ENCODE measurements at regions not wholly inside any gene's neighbourhood (a gene's known extent, or its start where the extent isn't known, plus 50 kb on each side); places are given as distances from the start of the nearest gene placed in this dataset.

- no peak for TF ChIP-seq CTCF (IDR thresholded peaks at IDR 0.05; ENCODE audit: control extremely low read depth, extremely low read depth, low read depth, missing control alignments)
- POLR2A ChIA-PET: no interaction called here
These were observed 119.7 kb downstream of the PCDH7 start for GRCh38 chr4:30839583-30840520.

GRCh38 chr4:30840571-30840970 lies 120.4 kb downstream of the PCDH7 start:
- no peak for TF ChIP-seq CTCF (IDR thresholded peaks at IDR 0.05; ENCODE audit: control extremely low read depth, extremely low read depth, low read depth, missing control alignments)
- POLR2A ChIA-PET: no interaction called here
- CTCF ChIA-PET: interaction anchor here (1.2 kb wide), 1 partner anchor 9 kb away, joined by 3 read pairs; no protein-coding TSS in a partner anchor
- no peak for DNase-seq (ENCODE audit: extremely low spot score)

More at GRCh38 chr4:30839583-30840520, 119.7 kb downstream of the PCDH7 start:
- CTCF ChIA-PET: interaction anchor here (1.2 kb wide), 1 partner anchor 10 kb away, joined by 3 read pairs; no protein-coding TSS in a partner anchor
- no peak for DNase-seq (ENCODE audit: extremely low spot score)

- TF ChIP-seq CTCF (IDR thresholded peaks at IDR 0.05; ENCODE audit: control extremely low read depth, extremely low read depth, low read depth, missing control alignments): no peak
- ChIA-PET POLR2A (no interaction called here), CTCF (no interaction called here)
- no peak for DNase-seq (ENCODE audit: extremely low spot score)
These were observed 122.0 kb downstream of the PCDH7 start for GRCh38 chr4:30842142-30842541.

DNA sequence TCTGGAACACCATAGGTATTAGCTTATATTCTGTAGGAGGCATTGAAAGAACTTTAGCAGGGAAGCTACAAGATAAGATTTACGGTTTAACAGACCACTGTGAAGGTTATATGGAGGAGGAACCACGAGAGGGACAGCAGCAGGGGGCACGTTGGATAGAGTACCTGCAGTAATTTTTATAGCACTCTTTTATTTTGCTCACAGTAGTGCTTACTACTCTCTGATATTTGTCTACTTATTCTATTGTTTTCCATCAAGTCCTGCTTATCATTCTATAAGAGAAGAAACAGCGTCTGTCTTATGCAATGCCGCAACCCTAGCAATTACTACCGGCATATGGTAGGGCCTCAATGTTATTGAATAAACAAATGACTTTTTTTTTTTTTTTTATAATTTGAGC lies 122.5 kb downstream of the PCDH7 start:
- ChIA-PET POLR2A (no interaction called here), CTCF (no interaction called here)
- no peak for DNase-seq (ENCODE audit: extremely low spot score)
- TF ChIP-seq CTCF (IDR thresholded peaks at IDR 0.05; ENCODE audit: control extremely low read depth, extremely low read depth, low read depth, missing control alignments): no peak

- ChIA-PET POLR2A (no interaction called here), CTCF (no interaction called here)
- no peak for DNase-seq (ENCODE audit: extremely low spot score)
- no peak for TF ChIP-seq CTCF (IDR thresholded peaks at IDR 0.05; ENCODE audit: control extremely low read depth, extremely low read depth, low read depth, missing control alignments)
These were observed 124.9 kb downstream of the PCDH7 start for GRCh38 chr4:30844861-30845582.

DNA sequence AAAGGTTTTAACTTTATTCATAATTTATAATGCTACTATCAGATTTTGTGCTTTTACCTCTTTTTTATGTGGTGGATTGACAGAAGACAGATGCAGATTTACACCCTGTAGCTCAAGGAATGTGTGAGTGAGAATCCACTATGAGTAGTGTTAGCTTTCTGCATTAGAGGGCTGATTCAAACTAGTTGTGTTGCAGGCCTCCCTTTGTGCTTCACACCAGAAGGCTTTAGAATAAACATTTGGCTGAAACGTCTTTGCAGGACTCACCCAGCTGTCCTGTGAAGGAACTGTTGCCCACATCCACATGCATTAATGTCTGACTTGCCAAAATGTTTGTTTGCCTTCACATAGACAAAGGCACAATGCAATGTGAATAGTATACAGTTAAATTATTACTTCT lies 127.0 kb downstream of the PCDH7 start:
- TF ChIP-seq CTCF (IDR thresholded peaks at IDR 0.05; ENCODE audit: control extremely low read depth, extremely low read depth, low read depth, missing control alignments): no peak
- ChIA-PET CTCF (no interaction called here), POLR2A (no interaction called here)
- DNase-seq (ENCODE audit: extremely low spot score): no peak
